CD4-positive, alpha-beta T cell treated with Interleukin-4 for 4 hours (primary cell): ENCODE measurements at regions not wholly inside any gene's neighbourhood (a gene's known extent, or its start where the extent isn't known, plus 50 kb on each side); places are given as distances from the start of the nearest gene placed in this dataset.

Experiments used
- DNase-seq: peaks from one replicate; pipeline ENCODE4 v3.0.0-alpha.2; 2020

DNA sequence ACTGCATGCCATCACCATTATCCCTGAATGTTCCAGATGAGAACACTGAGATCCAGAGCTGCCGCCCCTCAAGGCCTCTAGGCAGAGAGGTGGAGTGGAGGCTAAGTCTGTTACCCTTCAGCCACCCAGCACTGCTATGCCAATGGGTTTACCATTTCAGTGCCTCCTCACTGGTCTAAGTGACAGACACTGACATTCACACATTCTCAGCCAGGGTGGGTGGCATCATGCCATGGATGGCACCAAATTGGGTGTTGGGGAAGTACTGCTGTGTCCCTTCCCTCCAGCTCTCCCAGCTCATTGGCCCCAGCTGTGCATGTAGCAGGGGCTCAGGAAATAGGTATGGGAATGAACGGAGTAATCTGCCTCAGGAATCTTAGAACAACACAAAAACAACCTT lies 96.8 kb upstream of the PLET1 start:
- DNase-seq = no peak

DNA sequence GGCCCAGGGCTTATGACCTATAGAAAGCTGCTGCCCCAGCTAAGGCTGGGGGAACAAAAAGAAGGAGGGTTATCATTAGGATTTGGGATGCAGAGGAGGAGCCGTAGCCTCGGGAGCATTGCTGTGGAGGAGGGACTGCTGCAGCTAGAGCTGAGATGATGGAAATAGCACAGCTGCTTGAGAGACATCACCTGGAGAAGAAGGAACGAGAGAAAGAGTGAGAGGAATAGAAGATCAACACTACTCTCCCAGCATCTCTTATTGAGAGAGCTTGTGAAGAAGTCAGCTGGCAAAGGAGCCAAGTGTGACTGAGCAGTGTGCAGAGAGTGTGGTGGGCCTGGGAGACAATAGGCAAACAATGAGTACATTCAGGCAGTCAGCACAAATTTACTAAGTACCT lies 100.7 kb upstream of the PLET1 start:
- DNase-seq = no peak

DNA sequence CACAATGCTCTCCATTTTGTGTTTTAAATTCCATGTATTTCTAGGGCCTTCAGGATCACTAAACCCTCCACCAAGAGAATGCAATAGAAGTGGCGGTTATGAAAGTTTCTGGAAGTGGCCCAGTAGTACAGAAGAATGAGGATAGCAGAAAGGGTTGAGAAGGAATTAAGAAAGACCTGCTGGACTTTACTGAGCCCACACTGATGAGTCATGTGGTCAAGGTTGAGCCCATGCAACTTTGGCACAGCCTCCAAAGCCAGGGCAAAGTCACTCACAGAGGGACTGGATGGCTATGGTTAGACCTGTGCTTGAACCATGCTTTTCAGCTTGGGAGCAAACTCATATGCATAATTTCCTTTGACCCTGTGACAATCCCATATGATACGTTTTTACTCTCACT lies 102.9 kb upstream of the PLET1 start:
- DNase-seq = no peak

DNA sequence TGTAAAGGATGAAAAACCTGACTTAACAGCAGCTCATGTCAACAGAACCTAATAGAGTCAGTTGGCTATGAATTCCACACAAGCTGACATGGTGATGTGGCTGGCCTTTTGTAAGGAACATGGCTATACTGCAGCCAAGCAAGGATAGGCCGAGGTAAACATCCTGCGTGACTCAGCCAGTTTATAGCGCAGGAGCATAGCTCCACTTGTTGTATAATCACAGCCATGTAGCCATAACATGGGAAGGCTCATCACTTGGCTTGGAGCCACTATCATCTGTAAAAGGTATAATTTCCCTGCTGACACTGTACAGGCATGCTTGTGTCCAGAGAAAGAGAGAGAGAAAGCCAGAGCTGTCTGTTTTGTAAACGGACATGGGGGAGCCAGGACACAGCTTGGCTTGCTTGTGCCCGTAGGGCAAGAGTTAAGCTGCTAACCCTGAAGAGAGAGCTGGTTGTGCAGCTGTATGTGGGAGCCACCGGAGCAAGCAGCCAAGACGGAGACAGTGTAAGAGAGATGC lies 104.4 kb upstream of the PLET1 start:
- DNase-seq = no peak

DNA sequence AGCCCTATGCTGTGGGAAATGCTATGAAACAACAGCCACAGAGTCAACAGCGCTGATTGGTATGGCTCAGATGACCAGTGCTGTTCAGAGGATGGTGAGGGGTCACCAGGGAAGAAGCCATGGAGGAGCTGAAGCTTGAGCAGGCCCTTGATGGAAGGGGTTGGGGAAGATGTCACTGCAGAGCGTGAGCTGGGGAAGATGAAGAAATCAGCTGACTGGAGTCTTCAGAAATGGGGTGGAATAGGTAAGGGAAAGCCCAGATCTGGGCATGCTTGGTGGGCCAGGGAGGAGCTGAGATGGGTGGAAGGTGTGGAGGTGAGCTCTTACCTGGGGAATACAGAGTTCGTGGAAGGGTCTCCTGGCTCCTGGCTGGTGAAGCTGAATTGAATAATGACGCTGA lies 105.4 kb upstream of the PLET1 start:
- DNase-seq = no peak

DNA sequence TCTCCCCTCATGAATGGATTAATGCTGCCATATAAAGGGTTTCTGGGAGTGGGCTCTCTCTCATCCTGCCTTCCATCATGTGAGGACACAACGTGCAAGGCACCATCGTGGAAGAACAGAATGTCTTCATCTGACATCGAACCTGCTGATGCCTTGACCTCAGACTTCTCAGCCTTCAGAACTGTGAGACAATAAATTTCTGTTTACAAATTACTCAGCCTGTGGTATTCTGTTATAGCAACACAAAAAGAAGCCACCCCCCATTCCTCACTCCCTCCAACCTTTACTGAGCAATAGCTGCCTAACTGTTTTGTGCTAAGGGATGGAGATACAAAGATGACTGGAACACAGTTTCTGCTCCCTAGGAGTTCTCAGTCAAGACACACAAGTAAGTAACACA lies 106.1 kb upstream of the PLET1 start:
- DNase-seq = no peak

DNA sequence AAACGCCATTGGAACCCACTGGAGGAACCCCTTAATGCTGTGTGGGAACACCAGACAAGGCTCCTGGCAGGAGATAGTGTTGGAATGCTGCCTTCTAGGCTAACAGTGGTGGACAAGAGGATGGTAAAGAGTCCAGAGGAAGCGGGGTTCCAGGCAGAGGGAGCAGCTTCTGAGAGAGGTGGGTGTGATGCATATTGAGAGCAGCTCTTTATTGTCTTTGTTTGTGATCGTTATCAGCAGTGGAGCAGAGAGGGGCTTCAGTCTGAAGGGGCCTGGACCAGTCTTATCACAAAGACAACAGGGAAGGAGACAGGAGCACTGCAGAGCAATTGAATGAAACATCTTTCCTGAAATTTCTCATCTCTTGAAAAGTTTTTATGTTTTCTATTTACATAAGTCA lies 106.8 kb upstream of the PLET1 start:
- DNase-seq = no peak

DNA sequence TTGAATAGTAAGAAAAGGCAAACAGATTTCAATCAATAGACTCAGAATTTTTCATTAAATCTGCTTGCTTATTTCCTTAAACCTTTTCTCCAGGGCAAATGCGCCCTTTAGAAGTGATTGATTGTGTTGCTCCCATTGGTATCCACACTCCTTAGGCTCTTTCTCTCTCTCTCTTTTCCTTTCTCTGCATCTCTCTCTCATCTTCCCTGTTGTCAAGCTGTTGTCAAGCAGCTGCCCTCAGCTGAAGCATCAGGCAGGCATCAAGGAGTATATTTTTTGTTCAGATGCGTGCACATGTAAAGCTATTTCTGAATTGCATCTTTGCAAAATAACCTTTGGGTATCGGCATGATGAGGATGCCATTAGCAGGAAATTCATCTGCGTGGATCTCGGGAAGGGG lies 107.2 kb upstream of the PLET1 start:
- DNase-seq = no peak

DNA sequence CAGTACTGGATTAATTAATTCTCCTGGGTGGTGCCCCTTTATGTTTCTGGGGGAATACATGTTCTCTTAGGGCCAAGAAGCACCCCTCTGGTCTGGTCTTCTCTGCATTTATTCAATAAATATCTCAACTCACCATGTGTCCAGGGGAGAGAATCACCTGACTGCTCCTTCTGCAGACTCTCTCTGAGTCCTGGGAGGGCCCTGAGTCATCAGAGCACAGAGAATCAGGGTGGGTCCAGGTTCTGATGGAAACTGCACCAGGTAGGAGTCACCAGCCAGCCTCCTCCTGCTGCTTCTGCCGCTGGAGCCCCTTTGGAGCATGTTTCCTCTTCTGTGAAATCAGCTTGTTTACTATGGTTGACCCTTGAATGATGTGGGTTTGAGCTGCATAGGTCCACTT lies 107.7 kb upstream of the PLET1 start:
- no peak for DNase-seq

DNA sequence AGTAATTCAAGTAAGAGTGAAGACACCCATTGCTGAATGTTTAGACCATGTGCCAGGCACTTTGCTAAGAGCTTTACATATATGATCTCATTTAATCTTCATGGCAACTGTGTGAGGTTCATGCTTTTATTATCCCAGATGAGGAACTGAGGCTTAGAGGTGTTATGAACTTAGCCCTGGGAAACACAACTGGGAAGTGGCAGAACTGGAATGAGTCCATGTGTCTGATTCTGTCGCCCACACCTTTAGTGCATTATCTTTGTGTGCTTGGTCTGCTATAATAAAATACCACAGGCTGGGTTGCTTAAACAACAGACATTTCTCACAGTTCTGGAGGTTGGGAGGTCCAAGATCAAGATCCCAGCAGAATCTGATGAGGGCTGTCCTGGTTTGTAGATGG lies 108.7 kb upstream of the PLET1 start:
- DNase-seq = no peak

DNA sequence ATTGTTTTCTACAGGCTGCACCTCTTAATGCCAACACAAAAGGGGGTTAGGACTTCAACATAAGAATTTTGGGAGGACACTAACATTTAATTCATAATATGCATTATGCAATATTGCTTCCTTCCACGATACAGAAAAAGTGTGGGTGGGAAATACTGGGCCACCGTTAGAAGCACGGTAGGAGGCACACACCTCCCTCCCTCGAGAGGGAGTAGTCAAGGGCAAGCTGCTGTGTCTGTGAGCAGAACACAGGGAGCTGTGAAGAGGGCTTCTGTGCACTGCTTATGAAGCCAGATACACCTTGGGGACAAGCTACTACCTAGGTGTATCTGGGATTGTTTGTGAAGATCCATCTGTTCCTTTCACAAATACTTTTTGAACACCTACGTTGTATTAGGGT lies 109.3 kb upstream of the PLET1 start:
- DNase-seq = no peak

DNA sequence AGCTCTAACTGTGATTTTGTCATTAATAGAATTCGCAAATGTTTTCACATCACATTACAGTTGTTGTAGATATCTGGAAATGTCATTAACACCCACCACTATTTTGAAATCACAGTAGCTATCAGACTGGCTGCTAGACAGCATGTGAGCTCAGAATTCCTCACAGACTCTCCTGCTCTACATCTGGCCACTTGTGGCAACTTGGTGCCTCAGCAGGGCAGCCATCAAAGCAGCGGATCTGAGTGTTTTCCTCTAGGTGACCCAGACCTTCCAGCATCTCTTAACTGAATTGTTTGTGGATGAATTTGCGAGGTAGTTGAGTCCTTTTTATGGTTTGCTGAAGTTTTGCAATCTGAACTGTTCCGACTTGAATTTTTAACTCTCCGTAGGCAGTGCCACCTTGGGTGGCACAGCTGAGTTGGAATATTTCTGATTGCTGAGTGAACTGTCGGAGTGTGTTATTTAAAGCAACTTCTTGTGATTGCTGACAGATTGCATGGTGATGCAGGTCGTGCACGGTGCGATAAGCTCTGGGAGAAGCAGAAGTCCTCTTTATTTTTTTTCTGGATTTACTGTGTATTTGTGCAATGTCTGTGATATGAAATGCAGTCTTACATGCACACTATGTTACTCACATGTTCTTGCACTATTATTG lies 114.0 kb upstream of the PLET1 start:
- DNase-seq = no peak

DNA sequence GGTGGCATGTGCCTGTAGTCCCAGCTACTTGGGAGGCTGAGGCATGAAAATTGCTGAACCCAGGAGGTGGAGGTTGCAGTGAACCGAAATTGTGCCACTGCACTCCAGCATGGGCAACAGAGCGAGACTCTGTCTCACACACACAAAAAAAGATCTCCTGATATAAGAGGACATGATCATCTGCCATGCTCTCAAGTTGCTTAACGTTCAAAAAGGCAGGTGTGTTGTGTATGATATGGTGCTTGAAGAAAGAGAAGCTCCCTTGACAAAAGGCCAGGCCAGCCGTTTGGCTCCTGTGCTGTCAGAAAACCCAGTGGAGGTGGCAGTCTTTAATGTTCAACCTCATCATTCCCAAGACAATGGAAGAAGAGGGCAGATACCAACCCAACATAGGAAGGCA lies 117.3 kb upstream of the PLET1 start:
- no peak for DNase-seq

DNA sequence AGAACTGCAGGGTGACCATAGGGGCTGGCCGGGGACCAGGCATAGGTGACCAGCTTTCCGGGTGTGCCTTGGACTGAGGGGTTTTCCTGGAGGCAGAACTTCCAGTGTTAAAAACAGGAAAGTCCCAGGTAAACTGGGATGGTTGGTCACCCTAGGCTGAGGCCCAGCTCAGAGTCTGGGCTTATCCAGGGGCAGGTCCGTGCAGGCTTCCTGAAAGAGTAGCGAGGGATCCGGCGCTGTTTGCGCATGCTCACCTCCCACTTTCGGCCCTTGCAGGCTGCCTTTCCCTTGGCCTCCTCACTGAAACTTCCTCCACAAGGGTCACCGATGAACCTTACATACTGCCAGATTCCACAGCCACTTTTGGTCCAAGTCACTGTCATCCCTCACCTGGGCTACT lies 119.8 kb upstream of the PLET1 start:
- no peak for DNase-seq

DNA sequence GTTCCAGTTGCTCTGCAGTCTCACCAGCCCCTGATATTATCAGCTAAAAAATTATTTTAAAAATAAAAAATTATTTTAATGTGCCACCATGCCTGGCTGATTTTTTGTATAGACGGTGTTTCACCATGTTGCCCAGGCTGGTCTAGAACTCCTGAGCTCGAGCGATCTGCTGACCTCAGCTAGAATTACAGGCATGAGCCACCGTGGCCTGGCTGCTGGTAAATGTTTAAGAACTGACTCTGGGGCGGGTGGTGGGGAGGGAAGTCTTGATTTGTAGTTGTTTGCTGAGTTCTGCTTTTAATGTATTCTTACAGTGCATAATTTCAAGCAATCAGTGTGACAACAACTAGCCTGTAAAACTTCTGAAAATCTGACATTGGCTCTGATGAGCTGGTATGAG lies 120.9 kb upstream of the PLET1 start:
- no peak for DNase-seq

DNA sequence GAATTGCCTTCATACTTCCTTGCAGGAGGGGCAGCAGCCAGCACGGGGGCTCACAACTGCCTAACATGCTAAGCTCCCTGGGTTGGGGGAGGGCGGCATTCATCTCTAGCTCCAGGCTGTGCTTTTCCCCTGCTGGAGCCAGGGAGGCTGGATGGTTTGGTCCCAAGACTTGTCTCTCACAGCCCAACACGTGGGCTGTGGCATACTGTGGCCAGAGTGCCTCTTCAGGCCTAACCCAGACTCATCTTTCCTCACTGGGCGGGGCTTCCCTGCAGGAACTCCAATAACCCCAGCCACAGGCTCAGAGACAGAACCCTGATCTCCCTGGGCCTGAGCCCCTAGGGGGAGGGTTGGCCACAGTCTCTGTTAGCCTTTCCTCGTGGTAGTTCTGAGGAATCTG lies 121.9 kb upstream of the PLET1 start:
- DNase-seq = no peak

DNA sequence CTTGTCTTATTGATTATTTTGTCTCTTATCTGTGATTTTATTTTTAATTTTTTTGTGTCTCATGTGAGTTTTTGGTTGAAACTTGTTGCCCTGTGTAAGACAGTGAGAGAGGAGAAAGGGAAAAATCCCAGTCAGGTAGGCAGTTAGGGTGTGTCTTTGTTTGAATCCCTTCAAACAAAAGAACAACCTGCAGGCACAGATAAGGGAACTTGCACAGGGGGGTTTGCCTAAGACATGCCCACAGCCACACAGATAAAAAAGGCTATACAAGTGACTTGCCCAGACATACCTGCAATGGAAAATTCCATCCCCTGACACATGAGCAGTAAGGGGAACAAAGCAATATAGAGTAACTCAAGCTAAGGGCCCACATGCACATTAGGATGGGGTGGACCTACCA lies 127.8 kb upstream of the PLET1 start:
- no peak for DNase-seq

DNA sequence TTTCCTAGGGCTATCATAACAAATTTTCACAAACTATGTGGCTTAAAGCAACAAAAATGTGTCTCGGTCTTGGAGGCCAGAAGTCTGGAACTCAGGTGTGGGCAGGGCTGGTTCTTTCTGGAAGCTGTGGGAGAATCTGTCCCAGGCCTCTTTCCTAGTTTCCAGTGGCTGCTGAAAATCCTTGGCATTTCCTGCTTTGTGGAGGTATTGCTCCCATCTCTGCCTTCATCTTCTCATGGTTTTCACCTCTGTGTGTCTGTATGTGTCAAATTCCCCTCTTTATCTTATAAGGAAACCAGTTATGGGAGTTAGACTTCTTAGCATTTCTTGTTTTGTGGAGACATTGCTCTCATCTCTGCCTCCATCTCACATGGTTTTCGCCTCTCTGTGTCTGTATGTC lies 130.4 kb upstream of the PLET1 start:
- no peak for DNase-seq

DNA sequence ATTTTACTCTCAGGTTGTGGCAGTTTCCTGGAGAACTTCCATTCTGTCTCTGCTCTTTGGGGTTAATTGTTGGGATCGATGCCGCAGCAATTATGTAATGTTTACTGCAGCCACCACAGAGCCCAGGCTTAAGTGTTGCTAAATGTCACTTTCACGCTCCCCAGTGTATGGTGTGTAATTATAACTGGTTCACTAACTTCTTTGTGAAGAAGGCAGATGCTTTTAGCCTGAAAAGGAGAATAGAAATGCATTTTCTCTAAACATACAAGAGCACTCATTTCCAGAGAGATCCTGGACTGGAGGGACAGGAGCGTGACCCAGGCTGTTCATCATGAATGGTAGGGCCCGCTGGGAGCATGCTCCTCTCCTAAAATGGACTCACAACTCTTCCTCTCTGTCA lies 132.2 kb upstream of the PLET1 start:
- DNase-seq = no peak

DNA sequence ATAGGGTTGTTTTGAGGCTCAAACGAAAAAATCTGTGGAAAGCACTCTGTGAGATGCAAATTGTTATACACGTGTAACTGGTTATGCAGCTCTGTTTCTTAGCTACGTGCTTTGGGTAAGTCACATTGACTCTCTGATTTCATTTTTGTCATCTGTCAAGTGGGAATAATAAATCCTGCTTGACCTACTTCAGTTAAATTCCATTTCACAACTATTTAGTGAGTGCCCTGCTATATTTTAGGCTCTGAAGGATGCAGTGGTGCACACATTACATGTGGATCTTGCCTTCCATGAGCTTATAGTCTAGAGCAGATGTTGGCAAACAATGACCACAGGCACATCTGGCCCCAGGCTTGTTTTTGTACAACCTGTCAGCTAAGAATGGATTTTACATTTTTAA lies 133.6 kb upstream of the PLET1 start:
- no peak for DNase-seq

DNA sequence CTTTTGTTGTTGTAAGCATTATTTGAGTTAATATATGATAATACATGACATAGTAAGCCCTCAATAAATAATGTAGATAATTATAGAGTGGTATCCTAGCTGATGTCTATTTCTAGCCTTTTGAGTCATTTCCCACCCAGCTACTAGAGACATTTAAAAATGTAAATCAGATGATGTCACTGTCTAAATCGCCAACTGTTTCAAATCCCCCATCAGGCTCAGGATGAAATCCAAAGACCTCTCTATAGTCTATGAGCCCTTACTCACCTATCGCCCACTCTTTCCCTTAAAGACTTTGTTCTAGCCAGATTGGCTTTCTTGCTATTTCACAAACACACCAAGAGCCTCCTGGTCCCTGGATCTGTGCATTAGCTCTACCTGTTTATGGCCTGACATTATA lies 135.4 kb upstream of the PLET1 start:
- no peak for DNase-seq

DNA sequence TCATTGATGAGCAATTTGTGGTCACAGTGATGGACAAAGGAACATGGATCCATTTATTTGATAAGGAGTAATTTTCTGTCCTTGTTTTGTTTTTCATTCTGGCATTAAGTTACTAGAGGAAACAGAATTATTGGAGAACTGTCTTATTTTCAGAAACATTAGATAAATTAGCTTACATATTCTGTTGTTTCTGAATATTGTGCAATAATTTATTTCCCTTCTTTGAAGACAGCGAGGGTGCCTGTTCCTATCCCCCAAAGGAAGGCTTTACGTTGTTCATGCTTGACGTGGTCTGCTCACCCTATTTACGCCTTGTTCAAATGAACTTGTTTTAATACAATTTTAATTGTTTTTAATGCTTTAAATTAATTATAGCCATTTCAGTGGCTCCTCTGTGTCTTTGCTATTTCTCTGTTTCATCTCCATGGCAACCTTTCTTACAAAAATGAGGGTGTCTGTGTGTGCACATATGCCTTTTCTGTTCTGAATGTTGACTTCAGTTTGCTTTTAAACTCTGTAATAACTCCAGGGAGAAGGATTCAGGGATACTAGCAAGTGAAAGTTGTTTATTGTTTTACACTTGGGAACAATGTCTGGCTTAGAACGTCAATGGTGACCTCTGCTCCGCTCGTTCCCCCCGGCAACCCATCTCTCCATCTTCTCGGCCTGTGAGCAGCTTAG lies 138.3 kb upstream of the PLET1 start:
- DNase-seq = no peak

DNA sequence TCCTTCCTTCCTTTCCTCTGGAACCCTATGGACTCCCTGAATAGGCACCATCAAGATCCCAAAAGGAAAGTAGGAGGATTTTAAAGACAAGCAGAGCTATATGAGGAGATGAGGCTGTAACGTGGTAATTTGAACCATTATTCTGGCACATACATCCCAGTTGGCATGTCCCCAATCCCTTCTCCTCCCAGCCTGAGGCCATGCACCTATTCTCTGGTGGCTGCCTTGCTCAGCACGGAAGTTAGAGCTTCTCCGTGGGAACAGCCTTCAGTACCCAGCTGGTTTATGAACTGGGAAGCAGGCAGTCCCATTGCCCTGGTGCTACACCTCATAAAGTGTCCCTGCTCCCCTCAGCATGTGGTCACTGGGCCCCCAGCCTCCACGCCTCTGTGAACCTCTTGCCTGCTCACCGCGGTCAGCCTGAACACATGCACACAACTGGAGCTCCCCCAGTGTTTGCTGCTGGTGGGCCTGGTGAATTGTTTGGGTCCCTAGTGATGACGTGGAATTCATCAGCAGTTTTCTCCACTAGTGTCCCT lies 139.9 kb upstream of the PLET1 start:
- no peak for DNase-seq

DNA sequence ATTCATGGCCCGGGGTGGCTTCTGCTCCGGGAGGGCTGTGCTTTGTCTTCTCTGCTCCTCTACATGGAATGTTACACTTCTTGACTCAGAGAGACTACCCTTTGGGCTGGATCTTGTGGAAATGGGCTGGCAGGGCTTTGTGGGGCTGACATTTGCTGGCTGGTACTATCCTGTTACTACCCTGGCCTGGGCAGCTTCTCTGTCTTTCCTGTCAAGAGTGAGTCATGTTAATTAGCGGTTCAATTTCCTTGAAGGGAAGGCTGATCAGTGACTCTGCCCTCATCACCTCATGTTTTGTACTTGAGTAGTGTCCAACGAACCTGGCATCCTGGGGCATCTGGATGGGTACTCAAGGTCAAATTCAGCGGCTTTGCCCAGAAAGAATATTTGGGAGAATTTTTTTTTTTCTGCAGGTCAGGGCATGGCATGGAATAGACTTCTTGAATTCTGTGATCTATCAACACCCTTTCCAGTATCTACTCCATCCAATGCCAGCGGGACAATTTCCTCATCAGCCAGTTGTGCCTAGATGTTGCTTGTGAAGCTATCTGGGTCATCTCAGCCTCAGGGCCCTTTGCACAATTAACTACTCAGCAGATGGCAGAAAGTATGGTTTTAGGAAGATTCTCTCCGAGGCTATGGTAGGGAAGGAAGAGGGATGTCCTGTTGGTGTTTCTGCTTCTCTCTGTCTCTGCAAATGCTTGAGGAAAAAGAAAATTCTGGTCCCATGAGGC lies 140.5 kb upstream of the PLET1 start:
- DNase-seq = no peak
